Thyroid gland (tissue), 4 donors: ENCODE measurements at regions not wholly inside any gene's neighbourhood (a gene's known extent, or its start where the extent isn't known, plus 50 kb on each side); places are given as distances from the start of the nearest gene placed in this dataset.

Source experiments
- DNase-seq, 2 donors: peaks; one replicate each; pipeline ENCODE4 v3.0.0-alpha.2; 2019
- H3K27ac ChIP-seq, 3 donors: fragments of 200-600 bp; sonication (generic); 1 replicate in 2 of 3; 2 replicates in 1 of 3; pipeline ENCODE4 v1.5.1; 2016 to 2019; ENCODE audit warnings: mild to moderate bottlenecking in 1 of 3, moderate library complexity in 1 of 3
- H3K27me3 ChIP-seq: fragments of 200-600 bp; sonication (generic); one replicate; pipeline ENCODE4 v1.5.1; 2019
- H3K36me3 ChIP-seq, 2 donors: fragments of 200-600 bp; sonication (generic); one replicate each; pipeline ENCODE4 v1.5.1; 2016 to 2019
- H3K4me1 ChIP-seq, 2 donors: fragments of 200-600 bp; sonication (generic); one replicate each; pipeline ENCODE4 v1.5.1; 2017 to 2019
- H3K4me3 ChIP-seq, 3 donors: fragments of 200-600 bp; sonication (generic); replicated peaks in 1 of 3; 1 replicate in 2 of 3; 2 replicates in 1 of 3; pipeline ENCODE4 v1.5.1; 2016; ENCODE audit warnings: mild to moderate bottlenecking in 1 of 3
- H3K9me3 ChIP-seq: fragments of 200-600 bp; sonication (generic); one replicate; pipeline ENCODE4 v1.5.1; 2017
- POLR2A ChIP-seq, 2 donors: fragments of 450-650 bp; IDR thresholded peaks; one replicate each; pipeline ENCODE4 v1.6.1; 2017; ENCODE audit warnings: antibody characterized with exemption in 2 of 2, mild to moderate bottlenecking in 2 of 2, moderate library complexity in 1 of 2
- WGBS, 2 donors: methylation state at CpG; one replicate each; pipeline ENCODE4 v1.1.5; 2017; 5-methylcytosine and 5-hydroxymethylcytosine counted together
- intact Hi-C: fragments of 100-400 bp; cut with DNase I; formaldehyde crosslinking; loops from one replicate; pipeline ENCODE4 v1.15.1; 2023
- TF ChIP-seq, protein P1 (sequence below), 6 experiments: fragments of 200-600 bp in 3 of 6; fragments of 450-650 bp in 3 of 6; sonication (generic) in 3 of 6; IDR thresholded peaks; one replicate each; pipeline ENCODE4 v1.5.1; 2016 to 2019; ENCODE audit warnings: antibody characterized with exemption in 6 of 6, mild to moderate bottlenecking in 2 of 6, inconsistent platforms in 1 of 6, moderate library complexity in 1 of 6

DNA sequence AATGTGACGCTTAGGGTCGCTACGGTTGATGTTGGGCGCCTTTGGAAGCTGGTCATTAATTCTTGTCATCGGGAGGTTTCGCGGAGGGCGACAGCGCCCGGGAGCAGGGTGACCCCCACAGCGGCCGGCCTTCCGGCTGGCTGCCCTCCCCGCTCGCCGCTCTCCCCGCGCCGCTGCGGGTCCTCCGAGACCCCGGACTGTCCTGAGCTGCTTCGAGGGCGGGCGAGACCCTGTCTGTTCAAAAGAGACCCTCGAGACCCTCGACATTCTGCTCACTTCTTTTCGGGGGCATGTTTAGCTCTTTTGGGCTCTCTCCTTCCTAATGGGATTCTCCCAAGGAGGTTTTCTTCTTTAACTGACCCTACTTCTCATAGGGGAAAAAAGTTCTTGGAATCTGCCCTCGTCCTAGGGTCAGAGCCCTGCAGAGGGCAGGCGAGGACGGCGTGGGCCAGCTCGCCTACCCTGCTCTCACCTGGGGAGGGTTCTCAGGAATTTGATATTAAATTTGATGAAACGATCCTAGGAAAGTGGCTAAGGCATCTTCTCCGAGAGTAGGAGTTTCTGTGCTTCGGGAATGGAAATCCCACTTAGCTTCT lies 257.0 kb downstream of the OTUD1 start:
- no peaks in the 10 kb centered on the region for H3K9me3 ChIP-seq
- H3K27me3 ChIP-seq: peaks cover 14% of the 10 kb centered on the region
- 12 to 15% methylated on average over 26 to 31 of the region's 36 CpGs for WGBS, 2 donors
- peaks cover 9 to 22% of the 10 kb centered on the region in 2 donors for H3K4me1 ChIP-seq
- no peak overlapping the region for H3K27ac ChIP-seq
- TF ChIP-seq POLR2A (IDR thresholded peaks at IDR 0.05): no peak
- TF ChIP-seq, protein P1, sequence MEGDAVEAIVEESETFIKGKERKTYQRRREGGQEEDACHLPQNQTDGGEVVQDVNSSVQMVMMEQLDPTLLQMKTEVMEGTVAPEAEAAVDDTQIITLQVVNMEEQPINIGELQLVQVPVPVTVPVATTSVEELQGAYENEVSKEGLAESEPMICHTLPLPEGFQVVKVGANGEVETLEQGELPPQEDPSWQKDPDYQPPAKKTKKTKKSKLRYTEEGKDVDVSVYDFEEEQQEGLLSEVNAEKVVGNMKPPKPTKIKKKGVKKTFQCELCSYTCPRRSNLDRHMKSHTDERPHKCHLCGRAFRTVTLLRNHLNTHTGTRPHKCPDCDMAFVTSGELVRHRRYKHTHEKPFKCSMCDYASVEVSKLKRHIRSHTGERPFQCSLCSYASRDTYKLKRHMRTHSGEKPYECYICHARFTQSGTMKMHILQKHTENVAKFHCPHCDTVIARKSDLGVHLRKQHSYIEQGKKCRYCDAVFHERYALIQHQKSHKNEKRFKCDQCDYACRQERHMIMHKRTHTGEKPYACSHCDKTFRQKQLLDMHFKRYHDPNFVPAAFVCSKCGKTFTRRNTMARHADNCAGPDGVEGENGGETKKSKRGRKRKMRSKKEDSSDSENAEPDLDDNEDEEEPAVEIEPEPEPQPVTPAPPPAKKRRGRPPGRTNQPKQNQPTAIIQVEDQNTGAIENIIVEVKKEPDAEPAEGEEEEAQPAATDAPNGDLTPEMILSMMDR (IDR thresholded peaks at IDR 0.05): no peak
- intact Hi-C loops: no loop called here
- no peaks in the 10 kb centered on the region for H3K36me3 ChIP-seq
- DNase-seq: no peak
- H3K4me3 ChIP-seq: no peak overlapping the region

DNA sequence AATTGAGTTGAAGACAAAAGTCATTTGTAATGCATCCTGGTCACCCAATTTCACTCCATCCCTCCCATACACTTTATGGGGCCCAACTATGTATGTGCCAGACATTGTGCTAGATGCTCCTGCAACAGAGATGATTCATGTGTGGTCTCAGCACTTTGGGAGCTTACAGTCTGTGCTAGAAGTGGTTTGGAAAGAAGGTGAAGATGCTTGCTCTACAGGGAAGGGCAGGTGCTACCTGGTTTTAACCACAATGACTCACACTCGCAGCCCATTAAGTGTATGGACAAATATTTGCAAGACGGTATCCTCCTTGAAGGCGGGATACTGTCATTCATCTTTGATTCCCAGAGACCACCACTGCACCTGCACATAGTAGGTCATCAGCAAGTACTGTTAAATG lies 257.6 kb downstream of the OTUD1 start:
- TF ChIP-seq POLR2A (IDR thresholded peaks at IDR 0.05): no peak
- TF ChIP-seq, protein P1 (IDR thresholded peaks at IDR 0.05): no peak
- Histone ChIP-seq H3K36me3 (no peaks in the 10 kb centered on the region), H3K4me3 (no peak overlapping the region), H3K27ac (no peak overlapping the region), H3K27me3 (peaks cover 14% of the 10 kb centered on the region), H3K4me1 (peaks cover 9 to 22% of the 10 kb centered on the region in 2 donors), H3K9me3 (no peaks in the 10 kb centered on the region)
- intact Hi-C loops: no loop called here
- no peak for DNase-seq
- WGBS, 2 donors: 74 to 83% methylated on average over 3 of the region's 3 CpGs

DNA sequence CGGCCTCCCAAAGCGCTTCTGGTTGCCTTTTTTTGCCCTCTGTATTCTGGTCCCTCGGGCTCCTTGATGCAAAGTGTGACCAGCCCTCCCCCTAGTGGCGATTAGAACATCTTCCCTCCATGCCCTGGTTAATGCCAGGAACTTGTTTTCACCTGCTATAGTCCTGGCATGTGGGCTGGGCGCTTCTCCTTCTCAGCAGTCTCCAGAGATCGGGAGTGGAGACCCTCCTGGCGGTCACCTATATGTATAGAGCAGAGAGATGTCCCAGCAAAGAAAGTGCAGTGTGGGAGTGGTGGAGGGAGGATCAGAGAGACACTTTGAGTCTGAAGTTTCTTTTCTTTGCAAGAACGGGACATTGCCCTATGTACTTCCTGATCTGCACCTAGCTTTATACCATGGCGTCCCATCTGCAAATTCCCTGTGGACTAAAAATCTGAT lies 264.1 kb downstream of the OTUD1 start:
- Histone ChIP-seq H3K4me1 (no peaks in the 10 kb centered on the region), H3K4me3 (no peak overlapping the region), H3K27ac (no peak overlapping the region), H3K36me3 (no peaks in the 10 kb centered on the region), H3K9me3 (no peaks in the 10 kb centered on the region), H3K27me3 (no peaks in the 10 kb centered on the region)
- 12 to 15% methylated on average over 9 of the region's 9 CpGs for WGBS, 2 donors
- intact Hi-C loops: loop anchor here (10.0 kb wide), 1 partner anchor 388 kb away; no protein-coding TSS in a partner anchor
- DNase-seq: peak; percentile 47 to 62
- TF ChIP-seq, protein P1 (IDR thresholded peaks at IDR 0.05): peak; percentile 40 to 80 (median 60)
- no peak for TF ChIP-seq POLR2A (IDR thresholded peaks at IDR 0.05)

- H3K4me1 ChIP-seq: no peaks in the 10 kb centered on the region
- H3K4me3 ChIP-seq: no peak overlapping the region
- TF ChIP-seq, protein P1 (IDR thresholded peaks at IDR 0.05): no peak
- TF ChIP-seq POLR2A (IDR thresholded peaks at IDR 0.05): no peak
- no peaks in the 10 kb centered on the region for H3K9me3 ChIP-seq
- no peak overlapping the region for H3K27ac ChIP-seq
- no peaks in the 10 kb centered on the region for H3K36me3 ChIP-seq
- DNase-seq: no peak
- no peaks in the 10 kb centered on the region for H3K27me3 ChIP-seq
- whole genome bisulfite sequencing, 2 donors: 98 to 99% methylated on average over 1 of the region's 1 CpG
- intact Hi-C loops: no loop called here
Measured at GRCh38 chr10:23715363-23715762, 276.5 kb downstream of the OTUD1 start.

GRCh38 chr10:23717913-23718312 lies 279.0 kb downstream of the OTUD1 start:
- intact Hi-C loops: no loop called here
- WGBS, 2 donors: 66 to 73% methylated on average over 2 of the region's 2 CpGs
- TF ChIP-seq POLR2A (IDR thresholded peaks at IDR 0.05): no peak
- TF ChIP-seq, protein P1 (IDR thresholded peaks at IDR 0.05): no peak
- no peak for DNase-seq
- Histone ChIP-seq H3K4me1 (no peaks in the 10 kb centered on the region), H3K36me3 (no peaks in the 10 kb centered on the region), H3K4me3 (no peak overlapping the region), H3K27ac (no peak overlapping the region), H3K9me3 (no peaks in the 10 kb centered on the region), H3K27me3 (no peaks in the 10 kb centered on the region)
